Ramos (cell line): ENCODE measurements at regions not wholly inside any gene's neighbourhood (a gene's known extent, or its start where the extent isn't known, plus 50 kb on each side); places are given as distances from the start of the nearest gene placed in this dataset.

ENCODE experiments used
- in situ Hi-C: fragments of 300-500 bp; cut with MboI; formaldehyde crosslinking; loops from one replicate; pipeline ENCODE4 v1.14.3; 2022; ENCODE audit warnings: low sequenced_read_pairs; ENCODE audit not compliant: unreplicated experiment

GRCh38 chr2:173751245-173751975 is 213.8 kb downstream of the SP3 start:
- in situ Hi-C loops, result loop anchor here (25.0 kb wide), 1 partner anchor 286 kb away; no protein-coding TSS in a partner anchor

DNA sequence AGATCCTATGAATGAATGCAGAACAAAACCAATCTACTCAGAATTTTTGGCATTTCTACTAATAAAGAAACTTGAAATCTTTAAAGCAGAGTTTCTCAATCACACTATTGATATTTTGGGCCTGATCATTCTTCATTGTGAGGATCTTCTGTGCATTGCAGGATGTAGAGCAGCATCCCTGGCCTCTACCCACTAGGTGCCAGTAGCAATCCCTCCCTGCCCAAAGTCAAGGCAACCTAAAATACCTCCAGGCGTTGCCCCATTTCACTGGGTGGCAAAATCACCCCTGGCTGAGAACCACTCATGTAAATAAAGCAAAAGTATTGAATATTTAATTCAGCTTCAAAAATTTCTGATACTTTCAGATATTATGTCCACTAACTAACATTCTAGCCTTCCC is 213.0 kb downstream of the SP3 start:
- in situ Hi-C loops, result loop anchor here (25.0 kb wide), 1 partner anchor 285 kb away; no protein-coding TSS in a partner anchor

- in situ Hi-C loops, result loop anchor here (25.0 kb wide), 1 partner anchor 284 kb away; no protein-coding TSS in a partner anchor
Measured at GRCh38 chr2:173753441-173753840, 211.7 kb downstream of the SP3 start.

DNA sequence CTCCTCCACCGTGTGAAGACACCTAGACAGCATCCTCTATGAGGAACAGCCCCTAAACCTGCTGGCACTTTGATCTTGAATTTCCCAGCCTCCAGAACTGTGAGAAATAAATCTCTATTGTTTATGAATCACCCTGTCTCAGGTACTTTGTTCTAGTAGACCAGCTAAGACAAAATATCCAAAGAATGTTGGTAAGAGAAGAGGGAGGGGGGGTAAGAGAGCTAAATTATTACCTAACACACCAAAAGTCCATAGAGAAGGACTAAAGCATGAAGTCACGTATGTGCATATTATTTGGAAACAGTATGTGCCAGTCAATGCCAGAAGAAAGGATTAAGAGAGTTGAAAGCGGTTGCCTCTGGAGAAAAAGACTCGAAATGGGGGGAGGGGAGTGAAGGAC is 211.0 kb downstream of the SP3 start:
- in situ Hi-C loops, result loop anchor here (25.0 kb wide), 1 partner anchor 283 kb away; no protein-coding TSS in a partner anchor

- in situ Hi-C loops, result loop anchor here (25.0 kb wide), 1 partner anchor 282 kb away; no protein-coding TSS in a partner anchor
Measured at GRCh38 chr2:173754837-173755236, 210.3 kb downstream of the SP3 start.

DNA sequence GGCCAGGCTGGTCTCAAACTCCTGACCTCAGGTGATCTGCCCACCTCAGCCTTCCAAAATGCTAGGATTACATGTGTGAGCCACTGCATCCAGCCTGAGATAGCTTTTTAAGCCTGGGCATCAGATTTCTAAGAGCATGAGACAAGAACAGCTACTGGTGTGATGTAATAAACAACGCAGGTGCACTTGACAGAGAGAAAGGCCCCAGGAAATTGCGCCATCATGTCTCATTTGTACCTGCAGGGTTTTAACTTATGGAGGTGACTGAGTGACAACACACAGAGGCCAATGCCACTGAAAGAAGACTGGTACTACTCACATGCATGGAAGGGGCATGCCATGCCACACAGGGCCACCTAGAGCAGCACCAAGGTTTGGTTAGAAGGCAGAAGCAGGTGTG is 209.4 kb downstream of the SP3 start:
- in situ Hi-C loops, result loop anchor here (25.0 kb wide), 1 partner anchor 282 kb away; no protein-coding TSS in a partner anchor

DNA sequence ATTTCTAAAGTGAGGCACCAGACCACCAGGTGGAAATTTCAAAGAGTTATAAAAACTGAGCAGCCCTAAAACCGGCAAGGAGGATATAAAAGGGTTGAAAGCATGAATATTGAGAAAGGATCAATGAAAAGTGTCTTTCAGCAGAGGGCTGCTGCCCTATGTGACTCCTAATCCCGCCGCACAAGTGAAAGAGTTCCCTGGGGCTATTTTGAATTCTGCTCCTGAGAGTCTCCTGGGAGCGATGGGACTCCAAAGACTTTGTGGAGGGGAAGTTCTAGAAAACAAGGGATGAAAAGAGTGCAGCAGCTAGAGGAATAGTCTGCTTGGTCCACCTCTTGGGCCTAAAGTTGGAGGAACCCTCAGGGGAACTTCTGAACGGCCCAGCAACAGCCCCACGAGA is 205.2 kb downstream of the SP3 start:
- in situ Hi-C loops, result loop anchor here (25.0 kb wide), 1 partner anchor 277 kb away; no protein-coding TSS in a partner anchor

GRCh38 chr2:173760553-173760952 is 204.6 kb downstream of the SP3 start:
- in situ Hi-C loops, result loop anchor here (25.0 kb wide), 1 partner anchor 277 kb away; no protein-coding TSS in a partner anchor

DNA sequence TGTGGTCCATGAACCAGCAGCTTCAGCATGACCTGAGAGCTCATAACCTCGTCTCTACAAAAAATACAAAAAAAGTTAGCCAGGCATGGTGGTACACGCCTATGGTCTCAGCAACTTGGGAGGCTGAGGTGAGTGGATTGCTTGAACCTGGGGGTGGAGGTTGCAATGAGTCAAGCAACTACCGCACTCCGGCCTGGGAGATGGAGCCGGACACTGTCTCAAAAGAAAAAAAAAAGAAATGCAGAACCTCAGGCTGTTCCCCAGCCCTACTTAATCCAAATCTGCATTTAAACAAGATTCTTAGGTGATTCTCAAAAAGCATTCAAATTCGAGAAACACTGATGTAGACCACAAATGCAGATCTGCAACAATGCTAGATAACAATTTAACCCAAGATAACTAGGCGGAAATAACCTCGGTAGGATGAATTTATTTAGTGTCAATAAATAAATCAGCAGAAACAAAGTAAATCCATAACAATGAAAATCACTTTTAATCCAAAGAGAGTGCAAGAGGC is 203.5 kb downstream of the SP3 start:
- in situ Hi-C loops, result loop anchor here (25.0 kb wide), 1 partner anchor 276 kb away; no protein-coding TSS in a partner anchor

DNA sequence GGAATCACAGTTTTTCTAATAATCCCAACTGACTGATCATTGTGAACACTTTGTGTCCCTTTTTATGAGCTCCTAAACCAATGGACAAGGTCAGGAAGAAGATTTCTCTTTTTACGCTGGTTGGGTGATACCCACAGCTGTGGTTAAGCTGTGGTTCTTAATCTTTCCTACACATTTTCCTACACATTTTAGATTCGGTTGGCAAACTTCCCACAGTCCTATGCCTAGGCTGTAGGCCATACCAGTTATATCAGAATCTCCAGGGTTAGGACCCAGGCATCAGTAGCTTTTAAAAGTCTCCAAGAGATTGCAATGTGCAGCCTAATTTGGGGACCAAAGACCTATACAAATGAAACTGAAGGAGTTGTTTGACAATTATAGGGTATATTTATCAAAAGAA is 203.0 kb downstream of the SP3 start:
- in situ Hi-C loops, result loop anchor here (25.0 kb wide), 1 partner anchor 275 kb away; no protein-coding TSS in a partner anchor

- in situ Hi-C loops, result loop anchor here (25.0 kb wide), 1 partner anchor 274 kb away; no protein-coding TSS in a partner anchor
Measured at GRCh38 chr2:173762864-173763263, 202.3 kb downstream of the SP3 start.

DNA sequence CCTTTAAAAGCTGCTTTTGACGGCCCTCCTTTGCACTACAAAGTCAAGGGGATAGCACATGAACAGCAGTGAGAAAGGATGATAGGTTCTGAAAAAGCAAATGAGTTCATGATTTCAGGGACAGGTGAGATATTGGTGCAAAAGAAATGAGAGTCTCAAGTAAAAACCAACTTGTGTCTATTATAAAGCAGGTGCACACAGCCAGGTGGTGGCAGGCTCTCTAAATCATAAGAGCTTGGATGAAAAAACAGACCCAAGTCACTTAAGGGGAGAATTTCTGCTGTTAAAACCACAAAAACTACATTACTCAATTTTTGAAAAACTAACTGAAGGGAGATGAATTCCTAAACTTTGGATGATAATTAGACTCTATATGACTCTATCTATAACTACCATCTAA is 201.5 kb downstream of the SP3 start:
- in situ Hi-C loops, result loop anchor here (25.0 kb wide), 1 partner anchor 274 kb away; no protein-coding TSS in a partner anchor

DNA sequence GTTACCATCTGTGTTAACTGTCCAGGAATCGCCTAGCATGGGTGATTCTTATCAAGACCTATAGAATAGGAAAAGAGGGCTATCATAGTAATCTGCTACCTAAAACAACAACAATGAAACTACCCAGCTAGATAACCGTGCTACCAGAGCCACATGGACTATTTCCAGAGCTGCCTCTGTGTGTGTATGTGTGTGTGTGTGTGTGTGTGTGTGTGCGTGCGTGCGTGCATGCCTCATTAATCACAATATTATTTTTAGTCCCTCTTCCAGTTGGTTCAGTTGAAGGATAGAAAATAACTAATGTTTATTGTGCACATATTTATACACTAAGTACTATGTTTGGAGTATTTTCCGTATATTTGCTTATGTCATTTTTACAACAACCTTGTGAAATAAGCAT is 201.1 kb downstream of the SP3 start:
- in situ Hi-C loops, result loop anchor here (25.0 kb wide), 1 partner anchor 273 kb away; no protein-coding TSS in a partner anchor

DNA sequence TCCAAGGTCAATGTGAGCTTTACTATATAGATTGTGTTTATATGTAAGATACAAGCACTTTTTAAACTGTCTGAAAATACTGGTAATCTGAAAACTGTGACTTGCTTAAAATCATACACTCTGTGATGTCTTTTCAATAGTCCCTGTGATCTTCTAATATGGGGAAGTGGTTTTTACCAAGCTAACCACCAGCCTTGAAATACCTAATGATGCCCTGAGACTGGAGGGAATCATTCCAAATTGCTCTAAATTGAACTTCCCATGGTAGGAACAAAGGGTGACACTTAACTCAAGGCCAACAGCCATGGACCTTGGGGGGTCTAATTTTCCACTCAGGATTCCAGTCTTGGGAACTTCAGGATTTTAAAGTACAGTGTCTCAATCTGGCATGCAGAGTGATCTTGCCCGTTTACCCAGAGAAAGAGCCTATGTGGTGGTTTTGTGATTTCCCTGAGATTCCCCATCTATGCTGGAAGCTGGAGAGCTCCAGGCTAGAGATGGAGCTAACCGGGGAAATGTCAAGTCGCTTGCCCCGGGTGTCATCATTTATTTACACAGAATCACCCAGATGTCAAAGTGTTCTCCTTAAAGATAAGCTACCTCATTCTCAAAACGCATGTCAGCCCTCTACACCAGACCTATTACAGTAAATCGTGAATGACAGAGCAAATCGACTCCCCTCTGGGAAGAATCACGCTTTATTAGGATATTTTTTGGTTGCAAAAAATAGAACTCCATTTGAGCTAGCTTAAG is 198.5 kb downstream of the SP3 start:
- in situ Hi-C loops, result loop anchor here (25.0 kb wide), 1 partner anchor 271 kb away; no protein-coding TSS in a partner anchor

- in situ Hi-C loops, result loop anchor here (25.0 kb wide), 1 partner anchor 266 kb away; no protein-coding TSS in a partner anchor
Measured at GRCh38 chr2:173770947-173771678, 194.1 kb downstream of the SP3 start.

- in situ Hi-C loops, result loop anchor here (25.0 kb wide), 1 partner anchor 265 kb away; no protein-coding TSS in a partner anchor
Measured at GRCh38 chr2:173772205-173772604, 193.0 kb downstream of the SP3 start.

DNA sequence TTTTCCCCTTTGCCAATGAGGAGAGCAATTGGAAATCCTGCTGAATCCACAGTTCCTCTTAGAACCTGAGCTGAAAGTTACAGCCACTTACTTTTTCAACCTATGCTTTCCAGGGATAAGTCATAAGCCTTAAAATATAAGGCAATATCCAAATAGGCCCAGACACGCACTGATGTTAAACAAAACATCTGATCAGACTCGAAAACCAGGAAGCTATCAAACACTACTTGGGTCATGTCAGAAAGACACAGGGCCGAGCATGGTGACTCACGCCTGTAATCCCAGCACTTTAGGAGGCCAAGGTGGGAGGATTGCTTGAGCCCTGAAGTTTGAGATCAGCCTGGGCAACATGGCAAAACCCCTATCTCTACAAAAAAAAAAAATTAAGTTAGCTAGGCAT is 192.1 kb downstream of the SP3 start:
- in situ Hi-C loops, result loop anchor here (25.0 kb wide), 1 partner anchor 264 kb away; no protein-coding TSS in a partner anchor

DNA sequence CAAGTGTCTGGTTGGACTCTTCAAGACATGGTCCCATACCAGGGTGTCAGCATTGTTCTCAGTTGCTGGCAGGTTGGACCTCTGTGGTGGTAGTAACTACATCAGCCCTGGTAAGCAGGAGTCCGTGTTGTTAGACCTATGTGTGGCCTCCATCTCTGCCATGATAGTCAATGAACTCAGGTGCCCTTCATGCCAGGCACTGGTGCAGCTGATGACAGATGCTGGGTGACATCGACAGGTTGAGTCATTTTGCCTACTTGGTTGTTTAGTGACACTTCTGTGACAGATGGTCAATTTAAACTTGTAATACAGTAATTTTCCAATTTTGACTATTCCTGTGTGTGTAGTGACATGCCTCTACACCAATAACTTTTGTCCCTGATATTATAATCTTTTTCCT is 189.7 kb downstream of the SP3 start:
- in situ Hi-C loops, result no loop called here

GRCh38 chr2:173782681-173783080 is 182.5 kb downstream of the SP3 start:
- in situ Hi-C loops, result no loop called here

- in situ Hi-C loops, result no loop called here
Measured at GRCh38 chr2:173783382-173783781, 181.8 kb downstream of the SP3 start.
